Mesothelial cell of epicardium (in vitro differentiated cells): ENCODE measurements at regions not wholly inside any gene's neighbourhood (a gene's known extent, or its start where the extent isn't known, plus 50 kb on each side); places are given as distances from the start of the nearest gene placed in this dataset.

ENCODE experiments used
- DNase-seq, 2 experiments: peaks; one replicate each; pipeline ENCODE4 v3.0.0; 2021; ENCODE audit warnings: low spot score in 2 of 2; ENCODE audit not compliant: unreplicated experiment in 2 of 2
- H3K27ac Mint-ChIP-seq: 2 replicates; pipeline ENCODE4 v1.8.0; 2021; ENCODE audit warnings: mixed read lengths
- H3K27me3 Mint-ChIP-seq: 2 replicates; pipeline ENCODE4 v1.8.0; 2021; ENCODE audit warnings: low read depth, mixed read lengths
- H3K36me3 Mint-ChIP-seq: 2 replicates; pipeline ENCODE4 v1.8.0; 2021; ENCODE audit warnings: mixed read lengths
- H3K4me1 Mint-ChIP-seq: 2 replicates; pipeline ENCODE4 v1.8.0; 2021; ENCODE audit warnings: mixed read lengths
- H3K4me3 Mint-ChIP-seq: 2 replicates; pipeline ENCODE4 v1.8.0; 2021; ENCODE audit warnings: mild to moderate bottlenecking, moderate library complexity, mixed read lengths
- H3K9me3 Mint-ChIP-seq: 2 replicates; pipeline ENCODE4 v1.8.0; 2021; ENCODE audit warnings: mixed read lengths
- TF ChIP-seq, protein P1 (sequence below): fragments of 200-600 bp; sonication (generic); IDR thresholded peaks from one replicate; pipeline ENCODE4 v1.5.0; 2021; ENCODE audit warnings: antibody characterized with exemption; ENCODE audit not compliant: unreplicated experiment

DNA sequence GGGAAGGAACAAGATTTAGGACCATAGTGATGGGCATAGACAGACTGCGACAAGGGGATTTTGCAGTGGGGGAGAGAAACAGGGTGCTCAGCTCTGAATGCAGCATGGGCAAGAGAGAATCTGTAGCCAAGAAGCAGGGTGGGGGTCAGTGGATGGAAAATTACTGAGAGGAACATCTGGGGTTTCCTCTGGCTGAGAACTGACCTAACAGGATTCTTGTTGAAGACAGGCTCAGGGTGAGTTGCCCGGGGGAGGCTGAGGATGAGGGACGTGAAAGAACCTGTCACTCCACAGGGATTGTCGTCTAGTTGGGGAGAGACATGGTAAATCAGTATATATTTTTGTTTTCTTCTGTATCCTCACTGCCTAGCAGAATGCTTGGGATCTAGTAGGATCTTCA, 118.7 kb upstream of the PEG3 start:
- H3K4me1 Mint-ChIP-seq, result no peaks in the 10 kb centered on the region
- H3K36me3 Mint-ChIP-seq, result peaks cover 4% of the 10 kb centered on the region
- no peak overlapping the region for H3K27ac Mint-ChIP-seq
- H3K9me3 Mint-ChIP-seq, result peaks cover 67% of the 10 kb centered on the region
- TF ChIP-seq, protein P1, sequence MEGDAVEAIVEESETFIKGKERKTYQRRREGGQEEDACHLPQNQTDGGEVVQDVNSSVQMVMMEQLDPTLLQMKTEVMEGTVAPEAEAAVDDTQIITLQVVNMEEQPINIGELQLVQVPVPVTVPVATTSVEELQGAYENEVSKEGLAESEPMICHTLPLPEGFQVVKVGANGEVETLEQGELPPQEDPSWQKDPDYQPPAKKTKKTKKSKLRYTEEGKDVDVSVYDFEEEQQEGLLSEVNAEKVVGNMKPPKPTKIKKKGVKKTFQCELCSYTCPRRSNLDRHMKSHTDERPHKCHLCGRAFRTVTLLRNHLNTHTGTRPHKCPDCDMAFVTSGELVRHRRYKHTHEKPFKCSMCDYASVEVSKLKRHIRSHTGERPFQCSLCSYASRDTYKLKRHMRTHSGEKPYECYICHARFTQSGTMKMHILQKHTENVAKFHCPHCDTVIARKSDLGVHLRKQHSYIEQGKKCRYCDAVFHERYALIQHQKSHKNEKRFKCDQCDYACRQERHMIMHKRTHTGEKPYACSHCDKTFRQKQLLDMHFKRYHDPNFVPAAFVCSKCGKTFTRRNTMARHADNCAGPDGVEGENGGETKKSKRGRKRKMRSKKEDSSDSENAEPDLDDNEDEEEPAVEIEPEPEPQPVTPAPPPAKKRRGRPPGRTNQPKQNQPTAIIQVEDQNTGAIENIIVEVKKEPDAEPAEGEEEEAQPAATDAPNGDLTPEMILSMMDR, result no peak
- no peak overlapping the region for H3K4me3 Mint-ChIP-seq
- DNase-seq, result no peak
- no peaks in the 10 kb centered on the region for H3K27me3 Mint-ChIP-seq

GRCh38 chr19:56960959-56961543, 120.5 kb upstream of the PEG3 start:
- Mint-ChIP-seq H3K4me3 (no peak overlapping the region), H3K4me1 (no peaks in the 10 kb centered on the region), H3K9me3 (peaks cover 63% of the 10 kb centered on the region), H3K27ac (no peak overlapping the region), H3K36me3 (peaks cover 7% of the 10 kb centered on the region), H3K27me3 (no peaks in the 10 kb centered on the region)
- TF ChIP-seq, protein P1, result no peak
- no peak for DNase-seq

GRCh38 chr19:56964410-56964920, 123.9 kb upstream of the PEG3 start:
- no peak overlapping the region for H3K4me3 Mint-ChIP-seq
- H3K36me3 Mint-ChIP-seq, result peaks cover 4% of the 10 kb centered on the region
- no peaks in the 10 kb centered on the region for H3K27me3 Mint-ChIP-seq
- no peak overlapping the region for H3K27ac Mint-ChIP-seq
- peaks cover 48% of the 10 kb centered on the region for H3K9me3 Mint-ChIP-seq
- no peaks in the 10 kb centered on the region for H3K4me1 Mint-ChIP-seq
- TF ChIP-seq, protein P1, result no peak
- DNase-seq, result no peak

- TF ChIP-seq, protein P1, result no peak
- peaks cover 4% of the 10 kb centered on the region for H3K36me3 Mint-ChIP-seq
- H3K4me3 Mint-ChIP-seq, result no peak overlapping the region
- no peak for DNase-seq
- peaks cover 57% of the 10 kb centered on the region for H3K9me3 Mint-ChIP-seq
- no peak overlapping the region for H3K27ac Mint-ChIP-seq
- no peaks in the 10 kb centered on the region for H3K4me1 Mint-ChIP-seq
- no peaks in the 10 kb centered on the region for H3K27me3 Mint-ChIP-seq
These were observed 125.7 kb upstream of the PEG3 start for GRCh38 chr19:56966225-56966696.

GRCh38 chr19:56966697-56967299, 126.3 kb upstream of the PEG3 start:
- Mint-ChIP-seq H3K27ac (no peak overlapping the region), H3K36me3 (peaks cover 4% of the 10 kb centered on the region), H3K9me3 (peaks cover 60% of the 10 kb centered on the region)

More at GRCh38 chr19:56966697-56967299, 126.3 kb upstream of the PEG3 start:
- no peak overlapping the region for H3K4me3 Mint-ChIP-seq
- TF ChIP-seq, protein P1, result no peak
- H3K4me1 Mint-ChIP-seq, result no peaks in the 10 kb centered on the region
- no peaks in the 10 kb centered on the region for H3K27me3 Mint-ChIP-seq
- DNase-seq, result no peak
